HEK293 (cell line): ENCODE measurements at regions not wholly inside any gene's neighbourhood (a gene's known extent, or its start where the extent isn't known, plus 50 kb on each side); places are given as distances from the start of the nearest gene placed in this dataset.

ENCODE experiments used
- ZNF274 ChIP-seq, 2 experiments: fragments of 200-500 bp in 1 of 2; fragments of 450-650 bp in 1 of 2; sonication (Bioruptor generic) in 1 of 2; formaldehyde crosslinking in 1 of 2; IDR thresholded peaks; 2 replicates each; pipeline versions ENCODE4 v1.5.1 to v1.6.1; 2014 to 2016; ENCODE audit warnings: borderline replicate concordance in 1 of 2, inconsistent platforms in 1 of 2, low read length in 1 of 2, missing biosample characterization in 1 of 2, missing genetic modification characterization in 1 of 2
- ZNF707 ChIP-seq: fragments of 450-650 bp; formaldehyde crosslinking; IDR thresholded peaks from 2 replicates; pipeline ENCODE4 v1.5.1; 2016; ENCODE audit warnings: missing biosample characterization, missing genetic modification characterization
- ZNF791 ChIP-seq: fragments of 450-650 bp; formaldehyde crosslinking; IDR thresholded peaks from 2 replicates; pipeline ENCODE4 v1.5.1; 2016; ENCODE audit warnings: missing biosample characterization, missing genetic modification characterization
- TF ChIP-seq, protein P1 (sequence below): fragments of 450-650 bp; formaldehyde crosslinking; IDR thresholded peaks from 2 replicates; pipeline ENCODE4 v1.5.1; 2016; ENCODE audit warnings: missing biosample characterization, missing genetic modification characterization, low read depth
- TF ChIP-seq, protein P2 (sequence below): fragments of 450-650 bp; formaldehyde crosslinking; IDR thresholded peaks from 2 replicates; pipeline ENCODE4 v1.5.1; 2016; ENCODE audit warnings: missing biosample characterization, missing genetic modification characterization
- TF ChIP-seq, protein P3 (sequence below): fragments of 450-650 bp; formaldehyde crosslinking; IDR thresholded peaks from 2 replicates; pipeline ENCODE4 v1.5.1; 2016; ENCODE audit warnings: missing biosample characterization, missing genetic modification characterization, low read depth

DNA sequence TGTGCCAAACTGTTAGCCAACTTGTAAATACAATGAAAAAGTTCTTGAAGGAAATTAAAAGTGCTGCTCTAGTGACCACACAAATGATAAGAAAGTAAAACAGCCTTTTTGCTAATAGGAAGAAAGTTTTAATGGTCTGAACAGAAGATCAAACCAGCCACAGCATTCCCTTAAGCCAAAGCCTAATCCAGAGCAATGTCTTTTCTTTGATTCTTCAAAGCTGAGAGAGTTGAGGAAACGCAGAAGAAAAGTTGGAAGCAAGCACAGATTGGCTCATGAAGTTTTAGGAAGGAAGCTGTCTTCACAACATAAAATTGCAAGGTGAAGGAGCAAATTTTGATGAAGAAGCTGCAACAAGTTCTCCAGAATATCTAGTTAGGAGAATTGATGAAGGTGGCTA lies 213.8 kb downstream of the ATXN7L3B start:
- no peak for TF ChIP-seq ZNF274 (IDR thresholded peaks at IDR 0.05; ENCODE audit: low read length)
- no peak for TF ChIP-seq ZNF274 (tag by site-specific recombination; IDR thresholded peaks at IDR 0.05; ENCODE audit: borderline replicate concordance)
- TF ChIP-seq, protein P1, sequence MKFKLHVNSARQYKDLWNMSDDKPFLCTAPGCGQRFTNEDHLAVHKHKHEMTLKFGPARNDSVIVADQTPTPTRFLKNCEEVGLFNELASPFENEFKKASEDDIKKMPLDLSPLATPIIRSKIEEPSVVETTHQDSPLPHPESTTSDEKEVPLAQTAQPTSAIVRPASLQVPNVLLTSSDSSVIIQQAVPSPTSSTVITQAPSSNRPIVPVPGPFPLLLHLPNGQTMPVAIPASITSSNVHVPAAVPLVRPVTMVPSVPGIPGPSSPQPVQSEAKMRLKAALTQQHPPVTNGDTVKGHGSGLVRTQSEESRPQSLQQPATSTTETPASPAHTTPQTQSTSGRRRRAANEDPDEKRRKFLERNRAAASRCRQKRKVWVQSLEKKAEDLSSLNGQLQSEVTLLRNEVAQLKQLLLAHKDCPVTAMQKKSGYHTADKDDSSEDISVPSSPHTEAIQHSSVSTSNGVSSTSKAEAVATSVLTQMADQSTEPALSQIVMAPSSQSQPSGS (tag by site-specific recombination): no peak
- TF ChIP-seq ZNF791 (tag by site-specific recombination): no peak
- TF ChIP-seq, protein P2, sequence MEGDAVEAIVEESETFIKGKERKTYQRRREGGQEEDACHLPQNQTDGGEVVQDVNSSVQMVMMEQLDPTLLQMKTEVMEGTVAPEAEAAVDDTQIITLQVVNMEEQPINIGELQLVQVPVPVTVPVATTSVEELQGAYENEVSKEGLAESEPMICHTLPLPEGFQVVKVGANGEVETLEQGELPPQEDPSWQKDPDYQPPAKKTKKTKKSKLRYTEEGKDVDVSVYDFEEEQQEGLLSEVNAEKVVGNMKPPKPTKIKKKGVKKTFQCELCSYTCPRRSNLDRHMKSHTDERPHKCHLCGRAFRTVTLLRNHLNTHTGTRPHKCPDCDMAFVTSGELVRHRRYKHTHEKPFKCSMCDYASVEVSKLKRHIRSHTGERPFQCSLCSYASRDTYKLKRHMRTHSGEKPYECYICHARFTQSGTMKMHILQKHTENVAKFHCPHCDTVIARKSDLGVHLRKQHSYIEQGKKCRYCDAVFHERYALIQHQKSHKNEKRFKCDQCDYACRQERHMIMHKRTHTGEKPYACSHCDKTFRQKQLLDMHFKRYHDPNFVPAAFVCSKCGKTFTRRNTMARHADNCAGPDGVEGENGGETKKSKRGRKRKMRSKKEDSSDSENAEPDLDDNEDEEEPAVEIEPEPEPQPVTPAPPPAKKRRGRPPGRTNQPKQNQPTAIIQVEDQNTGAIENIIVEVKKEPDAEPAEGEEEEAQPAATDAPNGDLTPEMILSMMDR (tag by site-specific recombination): no peak
- TF ChIP-seq, protein P3, sequence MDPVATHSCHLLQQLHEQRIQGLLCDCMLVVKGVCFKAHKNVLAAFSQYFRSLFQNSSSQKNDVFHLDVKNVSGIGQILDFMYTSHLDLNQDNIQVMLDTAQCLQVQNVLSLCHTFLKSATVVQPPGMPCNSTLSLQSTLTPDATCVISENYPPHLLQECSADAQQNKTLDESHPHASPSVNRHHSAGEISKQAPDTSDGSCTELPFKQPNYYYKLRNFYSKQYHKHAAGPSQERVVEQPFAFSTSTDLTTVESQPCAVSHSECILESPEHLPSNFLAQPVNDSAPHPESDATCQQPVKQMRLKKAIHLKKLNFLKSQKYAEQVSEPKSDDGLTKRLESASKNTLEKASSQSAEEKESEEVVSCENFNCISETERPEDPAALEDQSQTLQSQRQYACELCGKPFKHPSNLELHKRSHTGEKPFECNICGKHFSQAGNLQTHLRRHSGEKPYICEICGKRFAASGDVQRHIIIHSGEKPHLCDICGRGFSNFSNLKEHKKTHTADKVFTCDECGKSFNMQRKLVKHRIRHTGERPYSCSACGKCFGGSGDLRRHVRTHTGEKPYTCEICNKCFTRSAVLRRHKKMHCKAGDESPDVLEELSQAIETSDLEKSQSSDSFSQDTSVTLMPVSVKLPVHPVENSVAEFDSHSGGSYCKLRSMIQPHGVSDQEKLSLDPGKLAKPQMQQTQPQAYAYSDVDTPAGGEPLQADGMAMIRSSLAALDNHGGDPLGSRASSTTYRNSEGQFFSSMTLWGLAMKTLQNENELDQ: no peak
- TF ChIP-seq ZNF707 (tag by site-specific recombination): no peak
